GM10266 (cell line): ENCODE measurements at regions not wholly inside any gene's neighbourhood (a gene's known extent, or its start where the extent isn't known, plus 50 kb on each side); places are given as distances from the start of the nearest gene placed in this dataset.
"Not testable (repeated sequence)": the region's sequence is repeated elsewhere in the genome, so short reads cannot be mapped to it uniquely, and the experiment has no call there.

ENCODE experiments used
- DNase-seq: peaks from one replicate; pipeline ENCODE4 v3.0.0; 2012; ENCODE audit errors: extremely low spot score
- TF ChIP-seq, protein P1 (sequence below): IDR thresholded peaks from 2 replicates; pipeline ENCODE4 v1.5.1; 2012; ENCODE audit warnings: mild to moderate bottlenecking, low read depth; ENCODE audit not compliant: control insufficient read depth, insufficient read depth; ENCODE audit errors: missing control alignments

DNA sequence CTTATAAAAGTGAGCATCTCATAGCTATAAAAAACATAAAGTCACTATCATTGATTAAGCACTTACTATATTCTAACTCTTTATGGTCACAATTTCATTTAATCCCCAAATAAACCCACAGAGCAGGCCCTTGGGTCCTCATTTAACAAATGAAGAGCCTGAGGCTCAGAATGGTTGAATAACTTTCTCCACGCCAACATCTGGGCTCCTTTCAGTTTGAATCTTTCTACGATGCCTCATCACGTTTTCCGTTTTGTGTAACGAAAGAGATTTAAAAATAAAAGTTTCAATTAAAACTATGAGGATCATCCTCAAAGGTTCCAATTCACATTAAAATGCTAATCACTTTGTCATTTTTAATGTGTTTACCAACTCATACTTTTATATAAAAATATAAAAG is 74.2 kb upstream of the ADAMTS18 start:
- TF ChIP-seq, protein P1, sequence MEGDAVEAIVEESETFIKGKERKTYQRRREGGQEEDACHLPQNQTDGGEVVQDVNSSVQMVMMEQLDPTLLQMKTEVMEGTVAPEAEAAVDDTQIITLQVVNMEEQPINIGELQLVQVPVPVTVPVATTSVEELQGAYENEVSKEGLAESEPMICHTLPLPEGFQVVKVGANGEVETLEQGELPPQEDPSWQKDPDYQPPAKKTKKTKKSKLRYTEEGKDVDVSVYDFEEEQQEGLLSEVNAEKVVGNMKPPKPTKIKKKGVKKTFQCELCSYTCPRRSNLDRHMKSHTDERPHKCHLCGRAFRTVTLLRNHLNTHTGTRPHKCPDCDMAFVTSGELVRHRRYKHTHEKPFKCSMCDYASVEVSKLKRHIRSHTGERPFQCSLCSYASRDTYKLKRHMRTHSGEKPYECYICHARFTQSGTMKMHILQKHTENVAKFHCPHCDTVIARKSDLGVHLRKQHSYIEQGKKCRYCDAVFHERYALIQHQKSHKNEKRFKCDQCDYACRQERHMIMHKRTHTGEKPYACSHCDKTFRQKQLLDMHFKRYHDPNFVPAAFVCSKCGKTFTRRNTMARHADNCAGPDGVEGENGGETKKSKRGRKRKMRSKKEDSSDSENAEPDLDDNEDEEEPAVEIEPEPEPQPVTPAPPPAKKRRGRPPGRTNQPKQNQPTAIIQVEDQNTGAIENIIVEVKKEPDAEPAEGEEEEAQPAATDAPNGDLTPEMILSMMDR = no peak
- DNase-seq = no peak

DNA sequence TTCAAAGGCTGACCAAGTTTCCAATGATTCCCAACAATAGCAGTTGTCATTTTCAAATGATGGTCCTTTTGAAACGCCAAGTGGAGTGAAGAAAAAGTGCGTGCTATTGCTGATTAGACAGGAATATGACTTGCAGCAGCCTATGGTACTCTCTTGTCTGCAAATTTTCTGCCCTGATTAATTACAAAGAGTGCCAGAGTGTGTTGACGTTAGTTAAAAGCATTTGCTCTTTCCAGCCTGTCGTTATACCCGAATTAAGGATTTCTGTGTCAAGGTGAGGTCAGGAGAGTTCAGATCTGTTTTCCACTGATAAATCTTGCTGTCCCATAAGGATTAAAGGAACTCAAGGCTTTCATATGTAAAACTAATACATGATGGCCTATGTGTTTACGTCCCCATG is 75.0 kb upstream of the ADAMTS18 start:
- no peak for DNase-seq
- TF ChIP-seq, protein P1 = no peak

DNA sequence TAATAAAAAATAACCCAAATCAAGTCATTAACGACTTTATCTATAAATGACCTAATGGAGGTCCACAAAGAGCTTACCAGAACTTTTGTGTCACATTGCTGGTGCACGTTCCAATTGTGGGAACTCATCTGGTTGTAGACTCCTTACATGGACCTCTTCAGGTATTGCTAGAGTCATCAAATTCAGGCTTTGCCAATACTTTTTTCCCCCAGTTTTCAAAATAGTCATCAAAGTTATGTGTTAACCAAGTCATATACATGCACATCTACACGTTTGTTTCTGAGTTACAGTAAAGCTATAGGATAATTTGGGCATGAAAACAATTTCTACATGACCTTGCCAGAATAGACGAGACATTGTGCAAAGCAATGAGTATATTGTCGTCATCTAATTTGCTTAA is 76.2 kb upstream of the ADAMTS18 start:
- TF ChIP-seq, protein P1 = no peak
- DNase-seq = no peak

DNA sequence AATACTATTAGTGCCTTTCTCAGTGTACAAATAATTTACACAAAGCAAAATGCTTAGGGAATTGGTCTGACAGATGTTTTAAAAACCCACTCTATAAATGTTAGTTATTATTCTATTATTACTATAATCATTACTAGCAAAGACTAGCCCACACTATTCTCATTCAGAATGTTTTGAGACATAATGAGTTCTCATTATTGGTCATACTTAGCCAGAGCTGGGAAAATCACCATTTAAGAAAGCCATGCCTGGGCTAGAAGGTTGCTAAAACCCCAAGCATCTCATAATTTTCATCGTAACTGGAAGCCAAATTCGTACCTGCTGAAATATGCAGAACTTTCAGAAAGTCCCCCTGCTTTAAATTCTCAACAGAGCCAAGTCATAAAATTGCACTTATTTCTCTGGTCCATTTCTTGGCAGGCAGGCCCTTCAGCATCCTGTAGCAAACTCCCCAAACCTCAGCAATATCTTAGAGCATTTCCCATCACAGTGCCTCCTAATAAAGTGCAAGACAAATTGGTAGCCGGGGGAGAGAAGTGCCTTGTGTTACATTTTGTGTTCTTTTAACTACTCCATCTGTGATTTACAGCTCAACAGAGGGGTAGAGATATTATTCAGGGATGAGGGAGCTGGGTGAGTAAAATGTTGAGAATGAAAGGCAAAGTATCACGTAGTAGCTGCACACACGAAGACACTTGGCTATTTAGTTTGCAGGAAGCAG is 79.8 kb upstream of the ADAMTS18 start:
- TF ChIP-seq, protein P1 = no peak
- DNase-seq = no peak

DNA sequence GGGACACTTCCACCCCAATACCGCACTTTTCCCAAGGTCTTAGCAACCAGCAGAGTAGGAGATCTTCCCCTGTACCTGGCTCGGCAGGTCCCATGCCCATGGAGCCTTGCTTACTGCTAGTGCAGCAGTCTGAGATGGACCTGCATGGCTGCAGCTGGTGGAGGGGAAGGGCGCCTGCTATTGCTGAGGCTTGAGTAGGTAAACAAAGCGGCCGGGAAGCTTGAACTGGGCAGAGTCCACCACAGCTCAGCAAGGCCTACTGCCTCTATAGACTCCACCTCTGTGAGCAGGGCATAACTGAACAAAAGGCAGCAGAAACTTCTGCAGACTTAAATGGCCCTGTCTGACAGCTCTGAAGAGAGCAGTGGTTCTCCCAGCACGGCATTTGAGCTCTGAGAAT is 90.4 kb upstream of the ADAMTS18 start:
- not testable (repeated sequence) for DNase-seq

- TF ChIP-seq, protein P1 = no peak
- DNase-seq = no peak
Observed at GRCh38 chr16:77531752-77532151, 96.9 kb upstream of the ADAMTS18 start.

DNA sequence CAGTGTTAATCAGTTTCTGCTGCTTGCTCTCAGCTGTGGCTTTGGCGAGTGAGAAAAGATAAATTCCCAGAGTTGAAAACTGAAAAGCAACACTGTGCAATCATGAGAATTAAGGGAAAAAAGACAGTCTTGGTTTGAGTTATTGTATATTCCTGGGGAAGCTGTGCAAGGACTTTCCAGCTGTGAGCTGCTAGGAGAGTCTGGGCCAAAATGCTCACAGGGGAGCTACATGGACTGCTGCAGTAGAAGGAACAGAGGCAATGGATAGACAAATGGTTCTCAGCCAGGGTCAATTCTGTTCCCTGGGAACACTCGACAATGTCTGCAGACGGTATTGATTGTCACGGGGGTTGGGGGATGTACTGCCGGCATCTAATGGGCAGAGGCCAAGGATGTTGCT is 102.0 kb upstream of the ADAMTS18 start:
- DNase-seq = no peak
- TF ChIP-seq, protein P1 = no peak
